ENCODE measurements at regions not wholly inside any gene's neighbourhood (a gene's known extent, or its start where the extent isn't known, plus 50 kb on each side); places are given as distances from the start of the nearest gene placed in this dataset.
A peak's percentile ranks its signal among the peaks of the same experiment; 100 is the strongest.

- TF ChIP-seq CTCF (IDR thresholded peaks at IDR 0.05; ENCODE audit: low read depth, low read length): no peak
- no peak overlapping the region for H3K4me3 ChIP-seq (replicated peaks in 1 of 2; ENCODE audit: low read depth in 2 of 2, low read length in 2 of 2)
- no peak for DNase-seq (ENCODE audit: low read depth in 2 of 2)
These were observed 248.1 kb downstream of the CTTN start for GRCh38 chr11:70646272-70647049.

- no peak overlapping the region for H3K4me3 ChIP-seq (replicated peaks in 1 of 2; ENCODE audit: low read depth in 2 of 2, low read length in 2 of 2)
- TF ChIP-seq CTCF (IDR thresholded peaks at IDR 0.05; ENCODE audit: low read depth, low read length): no peak
- no peak for DNase-seq (ENCODE audit: low read depth in 2 of 2)
These were observed 249.1 kb downstream of the CTTN start for GRCh38 chr11:70647188-70648166.

GRCh38 chr11:70650075-70650909, 252.0 kb downstream of the CTTN start:
- peak; percentile 62 to 77 for DNase-seq (ENCODE audit: low read depth in 2 of 2)
- no peak overlapping the region for H3K4me3 ChIP-seq (replicated peaks in 1 of 2; ENCODE audit: low read depth in 2 of 2, low read length in 2 of 2)
- TF ChIP-seq CTCF (IDR thresholded peaks at IDR 0.05; ENCODE audit: low read depth, low read length): no peak

- no peak for TF ChIP-seq CTCF (IDR thresholded peaks at IDR 0.05; ENCODE audit: low read depth, low read length)
- DNase-seq (ENCODE audit: low read depth in 2 of 2): no peak
- H3K4me3 ChIP-seq (replicated peaks in 1 of 2; ENCODE audit: low read depth in 2 of 2, low read length in 2 of 2): no peak overlapping the region
These were observed 252.7 kb downstream of the CTTN start for GRCh38 chr11:70651031-70651430.

- no peak for TF ChIP-seq CTCF (IDR thresholded peaks at IDR 0.05; ENCODE audit: low read depth, low read length)
- no peak for DNase-seq (ENCODE audit: low read depth in 2 of 2)
- no peak overlapping the region for H3K4me3 ChIP-seq (replicated peaks in 1 of 2; ENCODE audit: low read depth in 2 of 2, low read length in 2 of 2)
These were observed 255.7 kb downstream of the CTTN start for GRCh38 chr11:70654016-70654415.

- no peak for TF ChIP-seq CTCF (IDR thresholded peaks at IDR 0.05; ENCODE audit: low read depth, low read length)
- DNase-seq (ENCODE audit: low read depth in 2 of 2): no peak
- H3K4me3 ChIP-seq (replicated peaks in 1 of 2; ENCODE audit: low read depth in 2 of 2, low read length in 2 of 2): no peak overlapping the region
These were observed 257.5 kb downstream of the CTTN start for GRCh38 chr11:70655816-70656215.

Data from cardiac fibroblast (primary cell).